ENCODE measurements at regions not wholly inside any gene's neighbourhood (a gene's known extent, or its start where the extent isn't known, plus 50 kb on each side); places are given as distances from the start of the nearest gene placed in this dataset.

DNA sequence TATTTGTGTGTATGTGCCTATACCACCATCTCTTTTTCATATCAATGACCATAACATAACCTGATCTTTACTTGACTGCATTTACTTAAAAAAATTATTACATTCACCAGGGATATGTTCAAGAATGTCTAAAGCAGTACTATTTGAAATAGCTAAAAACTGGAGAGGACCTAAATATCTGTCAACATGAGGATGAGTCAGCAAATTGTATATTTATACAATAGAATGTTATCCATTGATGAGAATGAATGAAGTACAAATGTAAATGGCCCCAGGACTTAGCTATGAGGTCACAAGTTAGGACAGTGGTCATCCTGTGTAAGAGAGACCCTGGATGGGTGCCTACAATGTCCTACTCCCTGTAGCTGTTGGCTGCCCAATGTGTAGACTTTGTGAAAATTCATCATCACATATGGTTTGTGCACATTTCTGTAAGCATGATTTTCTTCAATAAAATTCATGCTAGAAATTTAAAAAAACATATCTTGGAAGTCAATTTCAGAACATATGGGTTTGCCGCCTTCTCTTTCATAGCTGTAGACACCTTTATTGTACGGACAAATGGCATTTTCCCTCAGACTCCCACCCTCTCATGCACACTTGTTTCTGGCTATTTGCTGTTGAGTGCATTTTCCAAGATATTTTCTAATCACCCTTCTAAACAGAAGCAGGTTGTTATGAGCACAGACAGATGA lies 202.4 kb downstream of the CDH26 start:
- no peak for ATAC-seq
- TF ChIP-seq ZNF70 (CRISPR knock-in tag; IDR thresholded peaks at IDR 0.05) (no peak), GLIS3 (CRISPR knock-in tag; IDR thresholded peaks at IDR 0.05) (no peak)
- TF ChIP-seq, protein P1, sequence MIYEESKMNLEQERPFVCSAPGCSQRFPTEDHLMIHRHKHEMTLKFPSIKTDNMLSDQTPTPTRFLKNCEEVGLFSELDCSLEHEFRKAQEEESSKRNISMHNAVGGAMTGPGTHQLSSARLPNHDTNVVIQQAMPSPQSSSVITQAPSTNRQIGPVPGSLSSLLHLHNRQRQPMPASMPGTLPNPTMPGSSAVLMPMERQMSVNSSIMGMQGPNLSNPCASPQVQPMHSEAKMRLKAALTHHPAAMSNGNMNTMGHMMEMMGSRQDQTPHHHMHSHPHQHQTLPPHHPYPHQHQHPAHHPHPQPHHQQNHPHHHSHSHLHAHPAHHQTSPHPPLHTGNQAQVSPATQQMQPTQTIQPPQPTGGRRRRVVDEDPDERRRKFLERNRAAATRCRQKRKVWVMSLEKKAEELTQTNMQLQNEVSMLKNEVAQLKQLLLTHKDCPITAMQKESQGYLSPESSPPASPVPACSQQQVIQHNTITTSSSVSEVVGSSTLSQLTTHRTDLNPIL (CRISPR knock-in tag; IDR thresholded peaks at IDR 0.05; ENCODE audit: low read depth), result no peak

DNA sequence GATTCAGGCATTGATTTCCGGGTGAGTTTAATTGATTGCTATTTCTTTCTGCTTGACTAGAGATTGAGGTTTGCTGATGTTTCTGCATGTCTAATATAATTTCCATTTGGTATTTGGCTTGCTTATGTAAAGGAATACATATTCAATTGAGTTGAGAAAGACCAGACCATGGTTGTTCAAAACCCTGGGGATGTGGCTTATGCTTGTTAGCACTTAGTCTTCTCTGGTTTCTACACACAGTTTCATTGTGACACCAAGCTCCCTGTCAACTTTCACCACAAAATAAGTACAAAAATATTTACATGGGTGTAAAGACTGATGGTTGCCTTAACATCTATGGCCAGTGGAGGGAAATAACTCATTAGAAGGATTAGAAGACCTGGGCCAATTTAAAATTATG lies 209.6 kb downstream of the CDH26 start:
- TF ChIP-seq ZNF565 (CRISPR knock-in tag; conservative IDR thresholded peaks at IDR 0.05; ENCODE audit: low read depth) (no peak), BACH2 (CRISPR knock-in tag; IDR thresholded peaks at IDR 0.05; ENCODE audit: borderline replicate concordance) (no peak), OSR1 (CRISPR knock-in tag; IDR thresholded peaks at IDR 0.05) (no peak), TOX (CRISPR knock-in tag; IDR thresholded peaks at IDR 0.05; ENCODE audit: borderline replicate concordance) (no peak), CSDC2 (CRISPR knock-in tag; IDR thresholded peaks at IDR 0.05) (no peak), ZNF70 (CRISPR knock-in tag; IDR thresholded peaks at IDR 0.05) (no peak)
- TF ChIP-seq, protein P2, sequence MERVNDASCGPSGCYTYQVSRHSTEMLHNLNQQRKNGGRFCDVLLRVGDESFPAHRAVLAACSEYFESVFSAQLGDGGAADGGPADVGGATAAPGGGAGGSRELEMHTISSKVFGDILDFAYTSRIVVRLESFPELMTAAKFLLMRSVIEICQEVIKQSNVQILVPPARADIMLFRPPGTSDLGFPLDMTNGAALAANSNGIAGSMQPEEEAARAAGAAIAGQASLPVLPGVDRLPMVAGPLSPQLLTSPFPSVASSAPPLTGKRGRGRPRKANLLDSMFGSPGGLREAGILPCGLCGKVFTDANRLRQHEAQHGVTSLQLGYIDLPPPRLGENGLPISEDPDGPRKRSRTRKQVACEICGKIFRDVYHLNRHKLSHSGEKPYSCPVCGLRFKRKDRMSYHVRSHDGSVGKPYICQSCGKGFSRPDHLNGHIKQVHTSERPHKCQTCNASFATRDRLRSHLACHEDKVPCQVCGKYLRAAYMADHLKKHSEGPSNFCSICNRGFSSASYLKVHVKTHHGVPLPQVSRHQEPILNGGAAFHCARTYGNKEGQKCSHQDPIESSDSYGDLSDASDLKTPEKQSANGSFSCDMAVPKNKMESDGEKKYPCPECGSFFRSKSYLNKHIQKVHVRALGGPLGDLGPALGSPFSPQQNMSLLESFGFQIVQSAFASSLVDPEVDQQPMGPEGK (CRISPR knock-in tag; IDR thresholded peaks at IDR 0.05; ENCODE audit: borderline replicate concordance), result no peak
- ATAC-seq, result no peak

DNA sequence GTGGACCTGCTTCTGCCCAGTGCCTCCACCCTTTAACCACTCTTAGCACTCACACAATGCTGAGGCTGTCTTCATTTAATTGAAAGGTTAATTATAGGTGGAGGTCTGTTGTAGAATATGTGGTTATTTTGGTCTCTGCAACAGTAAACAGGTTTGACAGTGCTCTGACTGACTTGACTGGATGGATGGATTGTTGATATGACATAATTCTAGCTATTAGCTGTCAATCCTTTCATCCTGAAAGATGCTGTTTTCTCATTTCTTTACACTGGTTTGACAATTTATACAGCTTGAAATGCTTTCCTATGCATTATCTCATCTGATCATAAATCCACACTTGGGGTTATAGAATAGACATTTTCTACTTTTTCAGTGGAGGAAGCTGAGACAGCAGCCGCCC lies 210.7 kb downstream of the CDH26 start:
- ATAC-seq, result no peak
- TF ChIP-seq ZNF565 (CRISPR knock-in tag; conservative IDR thresholded peaks at IDR 0.05; ENCODE audit: low read depth) (no peak), CSDC2 (CRISPR knock-in tag; IDR thresholded peaks at IDR 0.05) (no peak), PPARA (CRISPR knock-in tag; IDR thresholded peaks at IDR 0.05; ENCODE audit: borderline replicate concordance) (no peak), BACH2 (CRISPR knock-in tag; IDR thresholded peaks at IDR 0.05; ENCODE audit: borderline replicate concordance) (no peak)

DNA sequence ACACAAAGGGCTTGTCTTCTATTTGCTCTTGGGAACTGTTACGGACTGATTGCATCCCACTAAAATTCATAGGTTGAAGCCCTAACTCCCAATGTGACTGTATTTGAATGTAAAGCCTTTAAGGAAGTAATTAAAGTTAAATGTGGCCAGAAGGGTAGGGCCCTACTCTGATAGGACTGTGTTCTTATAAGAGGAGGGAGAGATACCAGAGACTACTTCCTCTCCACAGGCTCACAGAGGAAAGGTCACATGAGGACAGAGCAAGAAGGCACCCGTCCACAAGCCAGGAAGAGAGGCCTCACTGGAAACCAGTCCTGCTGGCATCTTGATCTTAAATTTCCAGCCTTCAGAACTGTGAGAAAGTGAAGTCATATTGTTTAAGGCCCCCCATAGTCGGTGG lies 211.9 kb downstream of the CDH26 start:
- TF ChIP-seq ZFP3 (CRISPR knock-in tag; IDR thresholded peaks at IDR 0.05), result no peak
- TF ChIP-seq ZNF565 (CRISPR knock-in tag; conservative IDR thresholded peaks at IDR 0.05; ENCODE audit: low read depth), result no peak
- no peak for TF ChIP-seq ZNF70 (CRISPR knock-in tag; IDR thresholded peaks at IDR 0.05)
- TF ChIP-seq, protein P3, sequence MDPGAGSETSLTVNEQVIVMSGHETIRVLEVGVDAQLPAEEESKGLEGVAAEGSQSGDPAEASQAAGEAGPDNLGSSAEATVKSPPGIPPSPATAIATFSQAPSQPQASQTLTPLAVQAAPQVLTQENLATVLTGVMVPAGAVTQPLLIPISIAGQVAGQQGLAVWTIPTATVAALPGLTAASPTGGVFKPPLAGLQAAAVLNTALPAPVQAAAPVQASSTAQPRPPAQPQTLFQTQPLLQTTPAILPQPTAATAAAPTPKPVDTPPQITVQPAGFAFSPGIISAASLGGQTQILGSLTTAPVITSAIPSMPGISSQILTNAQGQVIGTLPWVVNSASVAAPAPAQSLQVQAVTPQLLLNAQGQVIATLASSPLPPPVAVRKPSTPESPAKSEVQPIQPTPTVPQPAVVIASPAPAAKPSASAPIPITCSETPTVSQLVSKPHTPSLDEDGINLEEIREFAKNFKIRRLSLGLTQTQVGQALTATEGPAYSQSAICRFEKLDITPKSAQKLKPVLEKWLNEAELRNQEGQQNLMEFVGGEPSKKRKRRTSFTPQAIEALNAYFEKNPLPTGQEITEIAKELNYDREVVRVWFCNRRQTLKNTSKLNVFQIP (CRISPR knock-in tag; IDR thresholded peaks at IDR 0.05; ENCODE audit: borderline replicate concordance, low read depth), result no peak
- TF ChIP-seq, protein P2 (CRISPR knock-in tag; IDR thresholded peaks at IDR 0.05; ENCODE audit: borderline replicate concordance), result no peak
- TF ChIP-seq ZFP30 (CRISPR knock-in tag; IDR thresholded peaks at IDR 0.05), result no peak
- TF ChIP-seq PPARA (CRISPR knock-in tag; IDR thresholded peaks at IDR 0.05; ENCODE audit: borderline replicate concordance), result no peak
- TF ChIP-seq BACH2 (CRISPR knock-in tag; IDR thresholded peaks at IDR 0.05; ENCODE audit: borderline replicate concordance), result no peak
- no peak for TF ChIP-seq SNAI2 (CRISPR knock-in tag; IDR thresholded peaks at IDR 0.05)
- TF ChIP-seq ZNF8 (CRISPR knock-in tag; IDR thresholded peaks at IDR 0.05), result no peak
- no peak for ATAC-seq

DNA sequence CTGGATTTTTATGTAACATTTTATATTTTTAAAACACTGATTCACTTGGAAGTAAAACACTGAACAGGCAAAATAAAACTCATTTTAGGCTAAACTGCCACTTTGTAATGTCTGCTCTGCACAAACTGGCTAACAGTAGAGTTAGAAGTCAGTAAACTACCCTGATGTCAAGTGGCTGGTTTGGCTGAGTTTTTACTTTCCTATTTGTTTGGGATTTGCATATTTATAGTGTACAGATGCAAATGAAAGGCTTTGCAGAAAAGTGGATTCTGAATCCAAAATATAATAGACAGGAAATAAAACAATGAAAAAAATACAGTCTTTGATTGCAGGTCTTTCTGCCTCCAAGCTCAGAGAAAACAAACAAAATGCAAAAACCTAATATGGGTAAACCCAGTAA lies 213.1 kb downstream of the CDH26 start:
- no peak for ATAC-seq
- TF ChIP-seq, protein P3 (CRISPR knock-in tag; IDR thresholded peaks at IDR 0.05; ENCODE audit: borderline replicate concordance, low read depth), result no peak
- TF ChIP-seq TOX (CRISPR knock-in tag; IDR thresholded peaks at IDR 0.05; ENCODE audit: borderline replicate concordance), result no peak
- TF ChIP-seq ARNTL (CRISPR knock-in tag; IDR thresholded peaks at IDR 0.05; ENCODE audit: borderline replicate concordance, low read depth), result no peak
- no peak for TF ChIP-seq SNAI2 (CRISPR knock-in tag; IDR thresholded peaks at IDR 0.05)
- TF ChIP-seq, protein P2 (CRISPR knock-in tag; IDR thresholded peaks at IDR 0.05; ENCODE audit: borderline replicate concordance), result no peak
- no peak for TF ChIP-seq TCF4 (CRISPR knock-in tag; IDR thresholded peaks at IDR 0.05; ENCODE audit: borderline replicate concordance)
- TF ChIP-seq ESRRG (CRISPR knock-in tag; IDR thresholded peaks at IDR 0.05), result no peak
- TF ChIP-seq GLIS3 (CRISPR knock-in tag; IDR thresholded peaks at IDR 0.05), result no peak
- no peak for TF ChIP-seq ZNF565 (CRISPR knock-in tag; conservative IDR thresholded peaks at IDR 0.05; ENCODE audit: low read depth)
- no peak for TF ChIP-seq ZC3H10 (CRISPR knock-in tag; IDR thresholded peaks at IDR 0.05)
- no peak for TF ChIP-seq RARB (CRISPR knock-in tag; IDR thresholded peaks at IDR 0.05)
